HEK293T (cell line): ENCODE measurements at regions not wholly inside any gene's neighbourhood (a gene's known extent, or its start where the extent isn't known, plus 50 kb on each side); places are given as distances from the start of the nearest gene placed in this dataset.

Experiments
- CTCF ChIA-PET: fragments of 350-600 bp; formaldehyde crosslinking; extraction: SDS; loops from one replicate; lab custom pipeline; 2021; ENCODE audit warnings: antibody characterized with exemption, inconsistent platforms; lab: Yijun Ruan, JAX
- POLR2A ChIA-PET: fragments of 350-600 bp; formaldehyde crosslinking; extraction: SDS; loops from one replicate; lab custom pipeline; 2020; ENCODE audit warnings: antibody characterized with exemption, inconsistent platforms; lab: Yijun Ruan, JAX
- DNase-seq: peaks from one replicate; pipeline ENCODE4 v3.0.0; 2012; ENCODE audit warnings: mixed read lengths; ENCODE audit errors: extremely low spot score
- ARNT ChIP-seq: fragments of 450-650 bp; IDR thresholded peaks from 2 replicates; pipeline ENCODE4 v1.6.1; 2017; ENCODE audit warnings: mild to moderate bottlenecking
- BHLHE40 ChIP-seq: fragments of 450-650 bp; IDR thresholded peaks from 2 replicates; pipeline ENCODE4 v1.6.1; 2016; ENCODE audit warnings: mild to moderate bottlenecking, moderate library complexity, borderline replicate concordance
- CTBP1 ChIP-seq: fragments of 450-650 bp; IDR thresholded peaks from 2 replicates; pipeline ENCODE4 v1.6.1; 2016; ENCODE audit warnings: borderline replicate concordance
- ELF4 ChIP-seq: fragments of 450-650 bp; IDR thresholded peaks from 2 replicates; pipeline ENCODE4 v1.6.1; 2017; ENCODE audit warnings: antibody characterized with exemption
- FOXA1 ChIP-seq: fragments of 450-650 bp; IDR thresholded peaks from 2 replicates; pipeline ENCODE4 v1.6.1; 2016; ENCODE audit warnings: mild to moderate bottlenecking
- FOXK2 ChIP-seq: fragments of 450-650 bp; IDR thresholded peaks from 2 replicates; pipeline ENCODE4 v1.6.1; 2016; ENCODE audit warnings: mild to moderate bottlenecking
- FOXM1 ChIP-seq: fragments of 450-650 bp; IDR thresholded peaks from 2 replicates; pipeline ENCODE4 v1.6.1; 2017; ENCODE audit warnings: mild to moderate bottlenecking, borderline replicate concordance
- HDGF ChIP-seq: fragments of 450-650 bp; IDR thresholded peaks from 2 replicates; pipeline ENCODE4 v1.6.1; 2017; ENCODE audit warnings: antibody characterized with exemption, borderline replicate concordance
- L3MBTL2 ChIP-seq: fragments of 450-650 bp; conservative IDR thresholded peaks from 2 replicates; pipeline ENCODE4 v1.6.1; 2016; ENCODE audit warnings: mild to moderate bottlenecking
- LEF1 ChIP-seq: fragments of 450-650 bp; IDR thresholded peaks from 2 replicates; pipeline ENCODE4 v1.6.1; 2017; ENCODE audit warnings: mild to moderate bottlenecking, borderline replicate concordance
- NFRKB ChIP-seq: fragments of 450-650 bp; IDR thresholded peaks from 2 replicates; pipeline ENCODE4 v1.6.1; 2016; ENCODE audit warnings: mild to moderate bottlenecking, moderate library complexity
- SP1 ChIP-seq: fragments of 450-650 bp; IDR thresholded peaks from 2 replicates; pipeline ENCODE4 v1.6.1; 2017
- SUZ12 ChIP-seq: fragments of 450-650 bp; IDR thresholded peaks from 2 replicates; pipeline ENCODE4 v1.6.1; 2016; ENCODE audit warnings: mild to moderate bottlenecking
- TARDBP ChIP-seq: fragments of 450-650 bp; IDR thresholded peaks from 2 replicates; pipeline ENCODE4 v1.6.1; 2016
- ZNF384 ChIP-seq: fragments of 450-650 bp; IDR thresholded peaks from 2 replicates; pipeline ENCODE4 v1.6.1; 2016
- TF ChIP-seq, protein P1 (sequence below): fragments of 450-650 bp; IDR thresholded peaks from 2 replicates; pipeline ENCODE4 v1.6.1; 2016

DNA sequence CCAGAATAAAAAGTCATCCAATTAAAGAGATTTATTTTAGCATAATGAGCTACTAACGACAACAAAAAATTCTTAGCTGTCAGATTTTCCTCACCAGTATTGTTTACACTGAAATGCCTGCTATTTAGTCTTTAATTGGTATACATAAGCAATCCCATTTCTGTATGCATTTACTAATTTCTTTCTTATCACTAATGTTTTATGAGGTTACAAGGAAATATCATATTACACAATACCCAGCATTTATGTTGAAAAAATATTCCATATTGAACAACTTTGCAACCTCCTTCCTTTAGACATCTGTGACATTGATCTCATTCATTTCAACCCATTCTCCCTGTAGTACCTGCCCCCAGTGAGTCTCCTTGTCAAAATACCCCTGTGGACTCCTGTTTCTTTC lies 135.4 kb downstream of the SLITRK6 start:
- DNase-seq: no peak
- no peak for TF ChIP-seq HDGF
- TF ChIP-seq, protein P1, sequence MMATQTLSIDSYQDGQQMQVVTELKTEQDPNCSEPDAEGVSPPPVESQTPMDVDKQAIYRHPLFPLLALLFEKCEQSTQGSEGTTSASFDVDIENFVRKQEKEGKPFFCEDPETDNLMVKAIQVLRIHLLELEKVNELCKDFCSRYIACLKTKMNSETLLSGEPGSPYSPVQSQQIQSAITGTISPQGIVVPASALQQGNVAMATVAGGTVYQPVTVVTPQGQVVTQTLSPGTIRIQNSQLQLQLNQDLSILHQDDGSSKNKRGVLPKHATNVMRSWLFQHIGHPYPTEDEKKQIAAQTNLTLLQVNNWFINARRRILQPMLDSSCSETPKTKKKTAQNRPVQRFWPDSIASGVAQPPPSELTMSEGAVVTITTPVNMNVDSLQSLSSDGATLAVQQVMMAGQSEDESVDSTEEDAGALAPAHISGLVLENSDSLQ: no peak
- TF ChIP-seq BHLHE40: no peak
- TF ChIP-seq L3MBTL2: no peak
- no peak for TF ChIP-seq SP1
- no peak for TF ChIP-seq ARNT
- TF ChIP-seq NFRKB: no peak
- no peak for TF ChIP-seq FOXA1
- TF ChIP-seq LEF1: no peak
- TF ChIP-seq SUZ12: no peak
- no peak for TF ChIP-seq FOXM1
- TF ChIP-seq ELF4: no peak
- POLR2A ChIA-PET: no interaction called here
- CTCF ChIA-PET: no interaction called here

GRCh38 chr13:85662186-85662585 lies 137.0 kb downstream of the SLITRK6 start:
- CTCF ChIA-PET: no interaction called here
- no peak for DNase-seq
- POLR2A ChIA-PET: no interaction called here

DNA sequence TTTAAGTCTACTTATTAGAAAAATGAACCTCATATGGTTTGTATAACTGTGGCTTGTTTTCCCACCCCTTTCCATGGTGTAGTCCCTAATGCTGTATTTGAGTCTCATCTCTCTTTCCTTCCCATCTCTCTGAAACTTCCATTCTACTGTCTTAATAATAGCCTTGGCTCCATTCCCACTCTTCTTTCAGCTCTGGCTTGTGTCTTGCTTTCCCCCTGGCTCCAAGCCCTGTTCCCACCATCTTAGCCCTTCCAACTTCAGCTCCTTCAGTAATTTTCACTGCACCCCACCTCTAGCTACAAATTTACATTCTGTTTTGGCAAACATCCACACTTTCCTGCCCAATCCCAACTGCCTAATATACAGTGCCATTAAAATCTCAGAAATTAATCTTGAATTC lies 137.5 kb downstream of the SLITRK6 start:
- TF ChIP-seq ZNF384 (no peak), FOXA1 (no peak), ELF4 (no peak), NFRKB (no peak), HDGF (no peak), SP1 (no peak), TARDBP (no peak), L3MBTL2 (no peak), BHLHE40 (no peak), CTBP1 (no peak), FOXK2 (no peak), ARNT (no peak), SUZ12 (no peak)
- ChIA-PET POLR2A (no interaction called here), CTCF (no interaction called here)
- no peak for DNase-seq

More at GRCh38 chr13:85662186-85662585, 137.0 kb downstream of the SLITRK6 start:
- no peak for TF ChIP-seq ARNT
- TF ChIP-seq FOXK2: no peak
- TF ChIP-seq FOXM1: no peak
- TF ChIP-seq SUZ12: no peak
- no peak for TF ChIP-seq CTBP1
- no peak for TF ChIP-seq HDGF

GRCh38 chr13:85659493-85659892 lies 139.7 kb downstream of the SLITRK6 start:
- ChIA-PET POLR2A (no interaction called here), CTCF (no interaction called here)
- TF ChIP-seq L3MBTL2 (no peak), FOXK2 (no peak), FOXM1 (no peak), HDGF (no peak), FOXA1 (no peak), ELF4 (no peak), ZNF384 (no peak), NFRKB (no peak), BHLHE40 (no peak), SP1 (no peak), SUZ12 (no peak), CTBP1 (no peak), TARDBP (no peak), ARNT (no peak)
- TF ChIP-seq, protein P1: no peak
- DNase-seq: no peak

- no peak for DNase-seq
- no peak for TF ChIP-seq SP1
- TF ChIP-seq, protein P1: peak; percentile 84
- ChIA-PET CTCF (no interaction called here), POLR2A (no interaction called here)
These were observed 141.3 kb downstream of the SLITRK6 start for GRCh38 chr13:85657942-85658341.

DNA sequence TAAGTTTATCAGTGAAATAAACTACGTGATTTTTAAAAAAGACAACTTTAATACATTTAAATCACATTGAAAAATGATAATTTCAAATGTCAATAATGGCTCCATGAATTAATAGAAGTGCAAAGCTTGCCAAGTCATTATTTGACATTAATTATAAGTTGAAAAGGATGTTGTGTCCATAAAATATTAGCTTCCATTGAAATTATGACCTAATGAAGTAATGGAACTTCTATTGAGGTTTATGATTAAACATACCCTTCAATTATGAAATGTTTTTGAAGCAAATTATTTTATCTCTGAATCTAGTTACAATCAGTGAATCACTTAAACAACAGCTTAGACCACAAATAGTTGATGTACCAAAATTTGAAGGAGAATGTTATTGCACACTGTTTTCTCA lies 144.2 kb downstream of the SLITRK6 start:
- POLR2A ChIA-PET: no interaction called here
- TF ChIP-seq FOXK2 (no peak), ZNF384 (no peak), TARDBP (no peak), HDGF (no peak), SUZ12 (no peak), CTBP1 (no peak), FOXA1 (no peak), ARNT (no peak), L3MBTL2 (no peak), NFRKB (no peak)
- CTCF ChIA-PET: interaction anchor here (0.8 kb wide), 1 partner anchor 98 kb away, joined by 3 read pairs; no protein-coding TSS in a partner anchor
- DNase-seq: no peak

GRCh38 chr13:85654227-85654626 lies 145.0 kb downstream of the SLITRK6 start:
- no peak for DNase-seq
- ChIA-PET POLR2A (no interaction called here), CTCF (no interaction called here)
- TF ChIP-seq LEF1: no peak
- TF ChIP-seq ELF4: no peak
- no peak for TF ChIP-seq CTBP1
- no peak for TF ChIP-seq HDGF
- TF ChIP-seq NFRKB: no peak
- TF ChIP-seq SP1: no peak
- TF ChIP-seq, protein P1: no peak
- no peak for TF ChIP-seq ARNT
- TF ChIP-seq TARDBP: no peak
- TF ChIP-seq ZNF384: no peak
- TF ChIP-seq BHLHE40: no peak
- no peak for TF ChIP-seq FOXM1
- no peak for TF ChIP-seq SUZ12
- no peak for TF ChIP-seq FOXK2
- no peak for TF ChIP-seq FOXA1
- no peak for TF ChIP-seq L3MBTL2
